Mammary epithelial cell (primary cell): ENCODE measurements at regions not wholly inside any gene's neighbourhood (a gene's known extent, or its start where the extent isn't known, plus 50 kb on each side); places are given as distances from the start of the nearest gene placed in this dataset.

Source experiments
- CTCF ChIP-seq, 2 donors: IDR thresholded peaks in 1 of 2; conservative IDR thresholded peaks in 1 of 2; 2 replicates each; pipeline ENCODE4 v1.5.1; 2011 to 2012; ENCODE audit warnings: inconsistent platforms in 2 of 2, low read length in 2 of 2, mild to moderate bottlenecking in 2 of 2, control low read depth in 1 of 2, low read depth in 1 of 2; ENCODE audit not compliant: insufficient read depth in 1 of 2; ENCODE audit errors: extremely low read depth in 1 of 2
- EZH2 ChIP-seq: IDR thresholded peaks from 2 replicates; pipeline ENCODE4 v1.6.1; 2012; ENCODE audit warnings: low read length, inconsistent platforms, borderline replicate concordance

DNA sequence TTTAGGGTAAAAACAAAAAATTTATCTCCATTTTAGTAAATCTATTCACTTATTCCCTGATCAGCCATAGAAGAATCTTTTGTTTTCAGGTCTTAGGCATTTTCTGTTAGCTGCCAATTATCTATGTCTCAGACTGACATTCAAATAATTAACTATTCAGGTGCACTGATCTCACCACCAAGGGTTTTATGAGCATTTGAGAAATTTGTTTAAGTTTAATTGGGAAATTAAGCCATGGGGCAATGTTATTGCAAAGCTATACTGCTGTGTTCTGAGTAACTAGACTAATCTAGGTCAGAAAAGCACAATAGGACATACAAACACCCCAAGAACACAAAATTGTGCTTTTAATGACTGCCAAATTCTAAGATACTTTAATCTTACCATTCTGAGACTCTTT, 210.7 kb upstream of the EDNRB start:
- TF ChIP-seq CTCF (conservative IDR thresholded peaks at IDR 0.05 in 1 of 2, IDR thresholded peaks at IDR 0.05 in 1 of 2; ENCODE audit: extremely low read depth in 1 of 2, insufficient read depth in 1 of 2, low read depth in 1 of 2, low read length in 2 of 2) (no peak), EZH2 (no peak)
